ENCODE measurements at regions not wholly inside any gene's neighbourhood (a gene's known extent, or its start where the extent isn't known, plus 50 kb on each side); places are given as distances from the start of the nearest gene placed in this dataset.
"Not testable (repeated sequence)": the region's sequence is repeated elsewhere in the genome, so short reads cannot be mapped to it uniquely, and the experiment has no call there.

GRCh38 chr12:19675361-19675760, 236.1 kb downstream of the AEBP2 start:
- H3K9me2 ChIP-seq (replicated peaks; ENCODE audit: control insufficient read depth, low read length), result no peaks in the 10 kb centered on the region
- H3K27me3 ChIP-seq (ENCODE audit: control insufficient read depth, low read length), result no peaks in the 10 kb centered on the region
- no peak overlapping the region for H3K27ac ChIP-seq (ENCODE audit: low read depth, low read length)
- TF ChIP-seq CTCF (IDR thresholded peaks at IDR 0.05; ENCODE audit: low read depth, low read length, poor library complexity, severe bottlenecking) (no peak), EZH2phosphoT487 (IDR thresholded peaks at IDR 0.05; ENCODE audit: borderline replicate concordance, low read length) (no peak)
- no peak overlapping the region for H3K4me3 ChIP-seq (ENCODE audit: low read length)
- H3K79me2 ChIP-seq (ENCODE audit: control insufficient read depth, low read length), result no peaks in the 10 kb centered on the region
- no peaks in the 10 kb centered on the region for H4K20me1 ChIP-seq (ENCODE audit: control insufficient read depth, insufficient read depth, low read depth, low read length)
- H3K36me3 ChIP-seq (ENCODE audit: control insufficient read depth, low read length), result no peaks in the 10 kb centered on the region
- no peak overlapping the region for H3K4me2 ChIP-seq (ENCODE audit: low read length)
- H3K4me1 ChIP-seq (ENCODE audit: control insufficient read depth, low read length), result no peaks in the 10 kb centered on the region
- no peaks in the 10 kb centered on the region for H3K9me3 ChIP-seq (ENCODE audit: control insufficient read depth, insufficient read depth, low read length)
- H3F3A ChIP-seq (ENCODE audit: control insufficient read depth, insufficient read depth), result no peaks in the 10 kb centered on the region

- H4K20me1 ChIP-seq (ENCODE audit: control insufficient read depth, insufficient read depth, low read depth, low read length); H3K27ac ChIP-seq (ENCODE audit: low read depth, low read length); H3K9me2 ChIP-seq (replicated peaks; ENCODE audit: control insufficient read depth, low read length); H3K4me2 ChIP-seq (ENCODE audit: low read length); H3K27me3 ChIP-seq (ENCODE audit: control insufficient read depth, low read length); H3K4me1 ChIP-seq (ENCODE audit: control insufficient read depth, low read length); H3K9me3 ChIP-seq (ENCODE audit: control insufficient read depth, insufficient read depth, low read length); H3K4me3 ChIP-seq (ENCODE audit: low read length); H3F3A ChIP-seq (ENCODE audit: control insufficient read depth, insufficient read depth); H3K79me2 ChIP-seq (ENCODE audit: control insufficient read depth, low read length); H3K36me3 ChIP-seq (ENCODE audit: control insufficient read depth, low read length): not testable (repeated sequence)
Measured at GRCh38 chr12:19678501-19678900, 239.2 kb downstream of the AEBP2 start.

- H3K36me3 ChIP-seq (ENCODE audit: control insufficient read depth, low read length), result no peaks in the 10 kb centered on the region
- H3K27me3 ChIP-seq (ENCODE audit: control insufficient read depth, low read length), result no peaks in the 10 kb centered on the region
- no peaks in the 10 kb centered on the region for H3K4me1 ChIP-seq (ENCODE audit: control insufficient read depth, low read length)
- no peak overlapping the region for H3K4me3 ChIP-seq (ENCODE audit: low read length)
- no peak overlapping the region for H3K27ac ChIP-seq (ENCODE audit: low read depth, low read length)
- no peaks in the 10 kb centered on the region for H4K20me1 ChIP-seq (ENCODE audit: control insufficient read depth, insufficient read depth, low read depth, low read length)
- no peak overlapping the region for H3K4me2 ChIP-seq (ENCODE audit: low read length)
- TF ChIP-seq CTCF (IDR thresholded peaks at IDR 0.05; ENCODE audit: low read depth, low read length, poor library complexity, severe bottlenecking) (no peak), EZH2phosphoT487 (IDR thresholded peaks at IDR 0.05; ENCODE audit: borderline replicate concordance, low read length) (no peak)
- no peaks in the 10 kb centered on the region for H3K9me3 ChIP-seq (ENCODE audit: control insufficient read depth, insufficient read depth, low read length)
- no peaks in the 10 kb centered on the region for H3F3A ChIP-seq (ENCODE audit: control insufficient read depth, insufficient read depth)
- no peaks in the 10 kb centered on the region for H3K79me2 ChIP-seq (ENCODE audit: control insufficient read depth, low read length)
- no peaks in the 10 kb centered on the region for H3K9me2 ChIP-seq (replicated peaks; ENCODE audit: control insufficient read depth, low read length)
Measured at GRCh38 chr12:19681007-19681406, 241.7 kb downstream of the AEBP2 start.

- no peaks in the 10 kb centered on the region for H3K9me3 ChIP-seq (ENCODE audit: control insufficient read depth, insufficient read depth, low read length)
- no peak overlapping the region for H3K4me3 ChIP-seq (ENCODE audit: low read length)
- no peak for TF ChIP-seq CTCF (IDR thresholded peaks at IDR 0.05; ENCODE audit: low read depth, low read length, poor library complexity, severe bottlenecking)
- no peak for TF ChIP-seq EZH2phosphoT487 (IDR thresholded peaks at IDR 0.05; ENCODE audit: borderline replicate concordance, low read length)
- H3K9me2 ChIP-seq (replicated peaks; ENCODE audit: control insufficient read depth, low read length), result no peaks in the 10 kb centered on the region
- H3F3A ChIP-seq (ENCODE audit: control insufficient read depth, insufficient read depth), result no peaks in the 10 kb centered on the region
- H4K20me1 ChIP-seq (ENCODE audit: control insufficient read depth, insufficient read depth, low read depth, low read length), result no peaks in the 10 kb centered on the region
- H3K36me3 ChIP-seq (ENCODE audit: control insufficient read depth, low read length), result no peaks in the 10 kb centered on the region
- H3K27ac ChIP-seq (ENCODE audit: low read depth, low read length), result no peak overlapping the region
- H3K79me2 ChIP-seq (ENCODE audit: control insufficient read depth, low read length), result no peaks in the 10 kb centered on the region
- H3K27me3 ChIP-seq (ENCODE audit: control insufficient read depth, low read length), result no peaks in the 10 kb centered on the region
- H3K4me1 ChIP-seq (ENCODE audit: control insufficient read depth, low read length), result no peaks in the 10 kb centered on the region
- no peak overlapping the region for H3K4me2 ChIP-seq (ENCODE audit: low read length)
Measured at GRCh38 chr12:19683178-19683927, 244.1 kb downstream of the AEBP2 start.
